Loucy (cell line): ENCODE measurements at regions not wholly inside any gene's neighbourhood (a gene's known extent, or its start where the extent isn't known, plus 50 kb on each side); places are given as distances from the start of the nearest gene placed in this dataset.

ENCODE experiments used
- H2AFZ ChIP-seq: fragments of 200-600 bp; sonication (generic); 2 replicates; pipeline ENCODE4 v1.6.0; 2016; ENCODE audit warnings: antibody characterized with exemption, mild to moderate bottlenecking, low read length, moderate library complexity
- H3F3A ChIP-seq: fragments of 200-600 bp; 2 replicates; pipeline ENCODE4 v1.6.0; 2016; ENCODE audit warnings: antibody characterized with exemption, low read depth, mild to moderate bottlenecking
- H3K27me3 ChIP-seq: fragments of 200-600 bp; sonication (generic); 2 replicates; pipeline ENCODE4 v1.6.1; 2014; ENCODE audit warnings: low read length, mild to moderate bottlenecking; ENCODE audit not compliant: insufficient read depth, poor library complexity, severe bottlenecking
- H3K36me3 ChIP-seq: fragments of 200-600 bp; sonication (generic); 2 replicates; pipeline ENCODE4 v1.6.1; 2016; ENCODE audit warnings: low read length; ENCODE audit not compliant: insufficient read depth
- H3K4me1 ChIP-seq: fragments of 200-600 bp; sonication (generic); 2 replicates; pipeline ENCODE4 v1.5.1; 2014; ENCODE audit warnings: low read length, mild to moderate bottlenecking; ENCODE audit not compliant: insufficient read depth, poor library complexity, severe bottlenecking
- H3K4me2 ChIP-seq: fragments of 200-600 bp; sonication (generic); 2 replicates; pipeline ENCODE4 v1.6.0; 2014; ENCODE audit warnings: antibody characterized with exemption, low read length, low read depth, mild to moderate bottlenecking; ENCODE audit not compliant: poor library complexity, severe bottlenecking
- H3K4me3 ChIP-seq: fragments of 200-600 bp; sonication (generic); 2 replicates; pipeline ENCODE4 v1.5.1; 2014; ENCODE audit warnings: low read length, mild to moderate bottlenecking, mixed read lengths; ENCODE audit not compliant: poor library complexity, severe bottlenecking
- H3K79me2 ChIP-seq: fragments of 200-600 bp; sonication (generic); 2 replicates; pipeline ENCODE4 v1.6.1; 2014; ENCODE audit warnings: low read length; ENCODE audit not compliant: insufficient read depth
- H3K9ac ChIP-seq: fragments of 200-600 bp; sonication (generic); 2 replicates; pipeline ENCODE4 v1.6.0; 2014; ENCODE audit warnings: mild to moderate bottlenecking, low read depth, low read length, moderate library complexity; ENCODE audit not compliant: poor library complexity, severe bottlenecking
- H3K9me2 ChIP-seq: fragments of 200-600 bp; sonication (generic); replicated peaks from 2 replicates; pipeline ENCODE4 v1.6.1; 2016; ENCODE audit warnings: low read depth, low read length, mixed read lengths
- H3K9me3 ChIP-seq: fragments of 200-600 bp; sonication (generic); 2 replicates; pipeline ENCODE4 v1.6.1; 2014; ENCODE audit warnings: mild to moderate bottlenecking, antibody characterized with exemption, low read length, low read depth; ENCODE audit not compliant: insufficient read depth
- H4K20me1 ChIP-seq: fragments of 200-600 bp; sonication (generic); 2 replicates; pipeline ENCODE4 v1.6.0; 2014; ENCODE audit warnings: antibody characterized with exemption, low read length, mild to moderate bottlenecking; ENCODE audit not compliant: insufficient read depth, poor library complexity, severe bottlenecking
- EZH2phosphoT487 ChIP-seq: fragments of 200-600 bp; IDR thresholded peaks from 2 replicates; pipeline ENCODE4 v1.6.1; 2018; ENCODE audit warnings: antibody characterized with exemption, mild to moderate bottlenecking, moderate library complexity, borderline replicate concordance
- TF ChIP-seq, protein P1 (sequence below): fragments of 200-600 bp; sonication (generic); conservative IDR thresholded peaks from 2 replicates; pipeline ENCODE4 v1.5.1; 2014; ENCODE audit warnings: mild to moderate bottlenecking, antibody characterized with exemption, low read length

DNA sequence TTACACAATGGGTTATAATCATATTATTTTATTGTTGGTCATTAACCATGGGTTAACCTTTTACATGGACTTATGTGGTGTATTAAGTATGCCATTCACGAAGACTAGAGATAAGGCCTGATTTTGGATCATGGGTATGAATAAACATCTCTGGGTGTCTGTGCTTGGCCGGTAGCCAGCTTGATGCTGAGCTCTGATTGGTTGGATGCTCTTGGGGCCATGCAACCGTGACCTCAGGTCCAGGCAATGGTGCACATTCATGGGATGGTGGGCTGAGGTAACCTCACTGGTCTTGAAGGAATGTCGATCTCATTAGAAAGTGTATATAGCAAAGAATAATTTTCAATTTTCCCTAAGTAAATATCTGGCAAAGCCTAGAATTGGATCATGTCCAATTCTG, 158.2 kb upstream of the IL12B start:
- Histone ChIP-seq H3K9me2 (no peaks in the 10 kb centered on the region), H3K36me3 (no peaks in the 10 kb centered on the region), H4K20me1 (no peaks in the 10 kb centered on the region), H3K4me2 (no peak overlapping the region), H3K27me3 (no peaks in the 10 kb centered on the region), H2AFZ (no peak overlapping the region), H3K9me3 (no peaks in the 10 kb centered on the region), H3K9ac (no peak overlapping the region), H3K4me3 (no peak overlapping the region), H3K4me1 (no peaks in the 10 kb centered on the region), H3F3A (no peaks in the 10 kb centered on the region), H3K79me2 (no peaks in the 10 kb centered on the region)
- TF ChIP-seq, protein P1, sequence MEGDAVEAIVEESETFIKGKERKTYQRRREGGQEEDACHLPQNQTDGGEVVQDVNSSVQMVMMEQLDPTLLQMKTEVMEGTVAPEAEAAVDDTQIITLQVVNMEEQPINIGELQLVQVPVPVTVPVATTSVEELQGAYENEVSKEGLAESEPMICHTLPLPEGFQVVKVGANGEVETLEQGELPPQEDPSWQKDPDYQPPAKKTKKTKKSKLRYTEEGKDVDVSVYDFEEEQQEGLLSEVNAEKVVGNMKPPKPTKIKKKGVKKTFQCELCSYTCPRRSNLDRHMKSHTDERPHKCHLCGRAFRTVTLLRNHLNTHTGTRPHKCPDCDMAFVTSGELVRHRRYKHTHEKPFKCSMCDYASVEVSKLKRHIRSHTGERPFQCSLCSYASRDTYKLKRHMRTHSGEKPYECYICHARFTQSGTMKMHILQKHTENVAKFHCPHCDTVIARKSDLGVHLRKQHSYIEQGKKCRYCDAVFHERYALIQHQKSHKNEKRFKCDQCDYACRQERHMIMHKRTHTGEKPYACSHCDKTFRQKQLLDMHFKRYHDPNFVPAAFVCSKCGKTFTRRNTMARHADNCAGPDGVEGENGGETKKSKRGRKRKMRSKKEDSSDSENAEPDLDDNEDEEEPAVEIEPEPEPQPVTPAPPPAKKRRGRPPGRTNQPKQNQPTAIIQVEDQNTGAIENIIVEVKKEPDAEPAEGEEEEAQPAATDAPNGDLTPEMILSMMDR, result no peak
- TF ChIP-seq EZH2phosphoT487, result no peak

DNA sequence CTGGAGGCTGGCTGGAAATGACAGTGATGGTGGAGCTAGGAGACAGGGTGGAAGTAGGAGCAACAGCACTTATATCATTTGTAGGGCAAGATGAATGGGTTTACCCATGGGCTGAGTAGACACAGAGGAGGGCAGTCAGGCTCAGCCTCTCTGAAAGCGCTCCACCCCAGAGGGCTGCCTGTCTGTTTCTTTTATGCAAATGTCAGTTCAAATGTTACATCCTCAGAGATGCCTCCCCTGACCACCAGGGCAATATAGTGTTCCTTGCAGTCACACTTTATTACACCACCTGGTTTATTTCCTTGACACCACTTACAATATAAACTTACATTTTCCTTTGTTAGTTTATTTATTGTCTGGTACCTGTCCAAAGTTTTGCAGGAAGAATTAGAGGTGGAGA, 159.5 kb upstream of the IL12B start:
- Histone ChIP-seq H3K9me2 (no peaks in the 10 kb centered on the region), H3K27me3 (no peaks in the 10 kb centered on the region), H2AFZ (no peak overlapping the region), H4K20me1 (no peaks in the 10 kb centered on the region), H3K79me2 (no peaks in the 10 kb centered on the region), H3K9ac (no peak overlapping the region), H3K36me3 (no peaks in the 10 kb centered on the region), H3K4me3 (no peak overlapping the region), H3K4me1 (no peaks in the 10 kb centered on the region), H3K9me3 (no peaks in the 10 kb centered on the region), H3K4me2 (no peak overlapping the region), H3F3A (no peaks in the 10 kb centered on the region)
- TF ChIP-seq EZH2phosphoT487, result no peak
- TF ChIP-seq, protein P1, result no peak

DNA sequence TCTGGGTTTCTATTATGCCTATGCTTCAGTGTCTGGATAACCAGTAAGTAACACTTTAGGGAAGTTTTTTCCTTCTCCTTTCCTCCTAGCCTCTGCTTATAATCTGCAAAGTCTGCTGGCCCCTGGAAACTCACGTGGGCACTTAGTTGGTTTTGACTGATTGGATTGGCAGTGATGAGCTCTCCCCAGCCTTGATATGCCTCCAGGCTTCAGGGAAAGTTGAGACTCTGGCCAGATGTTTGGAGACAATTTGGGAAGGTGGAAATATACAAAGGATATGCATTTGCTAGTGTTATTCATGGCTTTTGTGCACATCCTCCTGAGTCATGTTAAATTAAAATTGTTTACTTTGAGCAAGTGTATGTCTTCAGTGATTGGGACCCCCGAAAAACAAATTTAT, 160.2 kb upstream of the IL12B start:
- Histone ChIP-seq H3K4me2 (no peak overlapping the region), H3K9ac (no peak overlapping the region), H3K36me3 (no peaks in the 10 kb centered on the region), H3K9me3 (no peaks in the 10 kb centered on the region), H3K27me3 (no peaks in the 10 kb centered on the region), H3F3A (no peaks in the 10 kb centered on the region), H3K4me3 (no peak overlapping the region), H3K79me2 (no peaks in the 10 kb centered on the region), H4K20me1 (no peaks in the 10 kb centered on the region), H3K9me2 (no peaks in the 10 kb centered on the region), H3K4me1 (no peaks in the 10 kb centered on the region), H2AFZ (no peak overlapping the region)
- TF ChIP-seq EZH2phosphoT487, result no peak
- TF ChIP-seq, protein P1, result no peak
